SK-N-SH (cell line): ENCODE measurements at regions not wholly inside any gene's neighbourhood (a gene's known extent, or its start where the extent isn't known, plus 50 kb on each side); places are given as distances from the start of the nearest gene placed in this dataset.

ENCODE experiments used
- CTCF ChIA-PET: fragments of 300-600, 350-600 bp; formaldehyde crosslinking; extraction: SDS; loops from one replicate; lab custom pipeline; 2021; lab: Yijun Ruan, JAX
- POLR2A ChIA-PET: fragments of 350-600 bp; sonication (Branson Sonifier 250); formaldehyde crosslinking; extraction: SDS; loops from one replicate; lab custom pipeline; 2020; ENCODE audit warnings: antibody characterized with exemption, inconsistent platforms; lab: Yijun Ruan, JAX
- DNase-seq: peaks from one replicate; pipeline ENCODE4 v3.0.0; 2012
- H2AFZ ChIP-seq: fragments of 200-600 bp; sonication (generic); 2 replicates; pipeline ENCODE4 v1.8.1; 2016; ENCODE audit warnings: antibody characterized with exemption, mild to moderate bottlenecking, low read depth
- H3F3A ChIP-seq: fragments of 200-600 bp; sonication (generic); replicated peaks from 2 replicates; pipeline ENCODE3; 2016; ENCODE audit warnings: antibody characterized with exemption, mild to moderate bottlenecking; ENCODE audit not compliant: insufficient read depth
- H3K27ac ChIP-seq, 2 experiments: fragments of 200-500 bp in 1 of 2; fragments of 200-600 bp in 1 of 2; sonication (Bioruptor generic) in 1 of 2; sonication (generic), shearing (Covaris generic) in 1 of 2; 2 replicates each; pipeline versions ENCODE4 v1.5.1 to v1.6.1; 2014 to 2016; ENCODE audit warnings: low read depth in 2 of 2, inconsistent platforms in 1 of 2, low read length in 1 of 2, mild to moderate bottlenecking in 1 of 2, mixed read lengths in 1 of 2
- H3K27me3 ChIP-seq: fragments of 200-600 bp; sonication (generic), shearing (Covaris generic); 2 replicates; pipeline ENCODE4 v1.6.1; 2016; ENCODE audit warnings: mixed run types; ENCODE audit not compliant: insufficient read depth
- H3K36me3 ChIP-seq, 2 experiments: fragments of 200-500 bp in 1 of 2; fragments of 200-600 bp in 1 of 2; sonication (Bioruptor generic) in 1 of 2; sonication (generic) in 1 of 2; replicated peaks in 1 of 2; 2 replicates each; pipeline versions ENCODE3 to v1.5.1; 2014 to 2016; ENCODE audit warnings: low read length in 1 of 2, mild to moderate bottlenecking in 1 of 2; ENCODE audit not compliant: insufficient read depth in 2 of 2, control insufficient read depth in 1 of 2
- H3K4me1 ChIP-seq, 2 experiments: fragments of 200-500 bp in 1 of 2; fragments of 200-600 bp in 1 of 2; sonication (Bioruptor generic) in 1 of 2; sonication (generic), shearing (Covaris generic) in 1 of 2; 2 replicates each; pipeline versions ENCODE4 v1.5.1 to v1.6.1; 2014 to 2016; ENCODE audit warnings: low read depth in 1 of 2, low read length in 1 of 2, mixed run types in 1 of 2; ENCODE audit not compliant: insufficient read depth in 2 of 2, control insufficient read depth in 1 of 2
- H3K4me2 ChIP-seq: fragments of 200-600 bp; sonication (generic), shearing (Covaris generic); 2 replicates; pipeline ENCODE4 v1.6.1; 2017; ENCODE audit warnings: mixed run types
- H3K4me3 ChIP-seq, 2 experiments: fragments of 200-500 bp in 1 of 2; fragments of 200-600 bp in 1 of 2; sonication (Bioruptor generic) in 1 of 2; sonication (generic), shearing (Covaris generic) in 1 of 2; 2 replicates each; pipeline versions ENCODE4 v1.5.1 to v1.8.1; 2014 to 2016; ENCODE audit warnings: low read depth in 2 of 2, inconsistent platforms in 1 of 2, low read length in 1 of 2, mild to moderate bottlenecking in 1 of 2, mixed read lengths in 1 of 2, moderate library complexity in 1 of 2
- H3K79me2 ChIP-seq: fragments of 200-600 bp; sonication (generic); 2 replicates; pipeline ENCODE4 v1.8.1; 2017; ENCODE audit warnings: mild to moderate bottlenecking; ENCODE audit not compliant: insufficient read depth
- H3K9ac ChIP-seq: fragments of 200-600 bp; sonication (generic); 2 replicates; pipeline ENCODE4 v1.6.1; 2017; ENCODE audit warnings: mixed run types
- H3K9me2 ChIP-seq: fragments of 200-600 bp; sonication (generic); 2 replicates; pipeline ENCODE4 v1.6.1; 2017; ENCODE audit warnings: mixed run types
- H3K9me3 ChIP-seq: fragments of 200-600 bp; sonication (generic); 2 replicates; pipeline ENCODE4 v1.6.1; 2017; ENCODE audit warnings: mixed run types, mild to moderate bottlenecking, moderate library complexity
- H4K20me1 ChIP-seq: fragments of 200-600 bp; sonication (generic); 2 replicates; pipeline ENCODE4 v1.6.1; 2017; ENCODE audit warnings: mild to moderate bottlenecking, mixed run types; ENCODE audit not compliant: insufficient read depth
- CHD2 ChIP-seq: fragments of 150-350 bp; IDR thresholded peaks from 2 replicates; pipeline ENCODE4 v1.6.1; 2018; ENCODE audit warnings: low read length; ENCODE audit not compliant: partially characterized antibody
- FOSL2 ChIP-seq: IDR thresholded peaks from 2 replicates; pipeline ENCODE4 v1.4.0; 2012; ENCODE audit warnings: low read depth, mild to moderate bottlenecking, moderate library complexity, borderline replicate concordance
- JUND ChIP-seq: IDR thresholded peaks from 2 replicates; pipeline ENCODE4 v1.4.0; 2012
- RCOR1 ChIP-seq: fragments of 150-350 bp; IDR thresholded peaks from 2 replicates; pipeline ENCODE4 v1.6.1; 2017; ENCODE audit warnings: antibody characterized with exemption, low read length
- REST ChIP-seq: IDR thresholded peaks from 2 replicates; pipeline ENCODE4 v1.6.1; 2012; ENCODE audit warnings: mild to moderate bottlenecking, low read depth, low read length, moderate library complexity
- RFX5 ChIP-seq: IDR thresholded peaks from 2 replicates; pipeline ENCODE4 v1.6.1; 2012; ENCODE audit warnings: mild to moderate bottlenecking, improper control_type of control experiment, low read length
- RXRA ChIP-seq: IDR thresholded peaks from 2 replicates; pipeline ENCODE4 v1.4.0; 2012; ENCODE audit warnings: low read depth, mild to moderate bottlenecking, borderline replicate concordance
- SIN3A ChIP-seq: IDR thresholded peaks from 2 replicates; pipeline ENCODE4 v1.6.1; 2012; ENCODE audit warnings: low read depth, mild to moderate bottlenecking, low read length, moderate library complexity, borderline replicate concordance
- TAF1 ChIP-seq: IDR thresholded peaks from 2 replicates; pipeline ENCODE4 v1.6.1; 2012; ENCODE audit warnings: low read depth, mild to moderate bottlenecking, low read length, moderate library complexity, borderline replicate concordance
- TCF12 ChIP-seq: IDR thresholded peaks from 2 replicates; pipeline ENCODE4 v1.4.0; 2012
- TEAD4 ChIP-seq: IDR thresholded peaks from 2 replicates; pipeline ENCODE4 v1.4.0; 2012; ENCODE audit warnings: mild to moderate bottlenecking, borderline replicate concordance; ENCODE audit not compliant: insufficient read depth
- WGBS: methylation state at CpG from one replicate; pipeline ENCODE4 v1.1.6; 2017; ENCODE audit warnings: low lambda C conversion rate; 5-methylcytosine and 5-hydroxymethylcytosine counted together
- TF ChIP-seq, protein P1 (sequence below): fragments of 150-350 bp; IDR thresholded peaks from 2 replicates; pipeline ENCODE4 v1.6.1; 2016; ENCODE audit warnings: mild to moderate bottlenecking, low read depth, low read length
- TF ChIP-seq, protein P2 (sequence below): IDR thresholded peaks from 2 replicates; pipeline ENCODE4; 2012

DNA sequence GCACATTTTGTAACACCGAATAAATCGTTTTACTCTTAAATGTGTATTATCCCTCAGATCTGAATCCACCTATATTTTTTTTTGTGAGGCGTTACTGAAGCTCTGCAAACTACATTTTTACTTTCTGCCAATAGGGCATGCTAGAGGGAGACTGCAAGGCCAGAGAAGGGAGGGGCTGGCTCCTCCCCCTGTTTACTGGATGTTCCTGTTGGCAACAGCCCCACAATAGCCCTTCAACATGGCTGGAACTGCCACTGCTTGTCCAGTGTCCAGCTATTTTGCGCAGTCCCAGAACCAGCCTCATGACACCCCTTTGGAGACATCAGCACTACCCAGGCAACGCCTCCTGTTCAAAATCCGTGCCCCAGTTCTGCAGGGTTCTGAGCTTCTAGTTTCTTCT lies 85.4 kb upstream of the MIER3 start (continued):
- no peak for TF ChIP-seq TCF12
- TF ChIP-seq SIN3A, result no peak
- no peak for TF ChIP-seq TAF1
- no peak for TF ChIP-seq FOSL2
- TF ChIP-seq, protein P1, sequence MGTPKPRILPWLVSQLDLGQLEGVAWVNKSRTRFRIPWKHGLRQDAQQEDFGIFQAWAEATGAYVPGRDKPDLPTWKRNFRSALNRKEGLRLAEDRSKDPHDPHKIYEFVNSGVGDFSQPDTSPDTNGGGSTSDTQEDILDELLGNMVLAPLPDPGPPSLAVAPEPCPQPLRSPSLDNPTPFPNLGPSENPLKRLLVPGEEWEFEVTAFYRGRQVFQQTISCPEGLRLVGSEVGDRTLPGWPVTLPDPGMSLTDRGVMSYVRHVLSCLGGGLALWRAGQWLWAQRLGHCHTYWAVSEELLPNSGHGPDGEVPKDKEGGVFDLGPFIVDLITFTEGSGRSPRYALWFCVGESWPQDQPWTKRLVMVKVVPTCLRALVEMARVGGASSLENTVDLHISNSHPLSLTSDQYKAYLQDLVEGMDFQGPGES, result no peak
- no peak for TF ChIP-seq RFX5
- no peak for TF ChIP-seq RXRA
- no peak for TF ChIP-seq TEAD4

DNA sequence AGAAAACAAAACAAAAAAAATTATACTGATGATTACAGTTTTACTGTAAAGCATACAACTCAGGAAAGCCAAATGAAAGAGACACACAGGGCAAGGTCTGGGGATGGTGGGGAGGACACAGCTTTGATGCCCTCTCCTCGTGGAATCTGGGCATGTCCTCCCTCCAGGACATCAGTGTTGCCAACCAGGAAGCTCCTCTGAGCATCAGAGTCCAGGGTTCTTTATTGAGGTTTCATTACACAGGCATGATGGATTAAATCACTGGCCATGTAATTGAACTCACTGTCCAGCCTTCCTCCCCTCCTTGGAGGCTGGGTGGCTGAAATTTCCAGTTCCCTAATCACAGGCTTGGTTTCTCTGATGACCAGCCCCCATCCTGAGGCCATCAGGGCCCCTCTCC lies 89.6 kb upstream of the MIER3 start:
- Histone ChIP-seq H3K4me2 (no peak overlapping the region), H3K9me3 (no peaks in the 10 kb centered on the region), H3K9ac (no peak overlapping the region), H3K27ac (no peak overlapping the region), H3K79me2 (no peaks in the 10 kb centered on the region), H3K4me3 (no peak overlapping the region), H3F3A (no peaks in the 10 kb centered on the region), H3K9me2 (no peaks in the 10 kb centered on the region), H3K36me3 (no peaks in the 10 kb centered on the region), H4K20me1 (no peaks in the 10 kb centered on the region)
- ChIA-PET POLR2A (no interaction called here), CTCF (no interaction called here)
- WGBS, result 0% methylated on average over 1 of the region's 1 CpG
- TF ChIP-seq, protein P2, sequence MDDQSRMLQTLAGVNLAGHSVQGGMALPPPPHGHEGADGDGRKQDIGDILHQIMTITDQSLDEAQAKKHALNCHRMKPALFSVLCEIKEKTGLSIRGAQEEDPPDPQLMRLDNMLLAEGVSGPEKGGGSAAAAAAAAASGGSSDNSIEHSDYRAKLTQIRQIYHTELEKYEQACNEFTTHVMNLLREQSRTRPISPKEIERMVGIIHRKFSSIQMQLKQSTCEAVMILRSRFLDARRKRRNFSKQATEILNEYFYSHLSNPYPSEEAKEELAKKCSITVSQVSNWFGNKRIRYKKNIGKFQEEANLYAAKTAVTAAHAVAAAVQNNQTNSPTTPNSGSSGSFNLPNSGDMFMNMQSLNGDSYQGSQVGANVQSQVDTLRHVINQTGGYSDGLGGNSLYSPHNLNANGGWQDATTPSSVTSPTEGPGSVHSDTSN, result no peak
- TF ChIP-seq CHD2, result no peak
- no peak for TF ChIP-seq RCOR1
- TF ChIP-seq REST, result no peak
- TF ChIP-seq RXRA, result no peak
- TF ChIP-seq JUND, result no peak
- TF ChIP-seq, all 33 proteins: peak for 0
- Histone ChIP-seq H3K4me1 (no peaks in the 10 kb centered on the region), H3K27me3 (no peaks in the 10 kb centered on the region), H2AFZ (no peak overlapping the region)
- DNase-seq, result no peak
